Mucosa of descending colon (tissue), 3 donors: ENCODE measurements at regions not wholly inside any gene's neighbourhood (a gene's known extent, or its start where the extent isn't known, plus 50 kb on each side); places are given as distances from the start of the nearest gene placed in this dataset.

Experiments used
- ATAC-seq: fragments of 200-7000 bp; cut with Tn5 transposase; one replicate; pipeline ENCODE4 v1.9.1; 2020; ENCODE audit warnings: mild to moderate bottlenecking, moderate library complexity
- DNase-seq, 3 donors: peaks; one replicate each; pipeline ENCODE4 v3.0.0-alpha.2; 2020
- H3K36me3 ChIP-seq: fragments of 200-600 bp; one replicate; pipeline ENCODE4 v1.8.0; 2021; ENCODE audit warnings: low read depth, mild to moderate bottlenecking
- H3K4me1 ChIP-seq: fragments of 200-600 bp; one replicate; pipeline ENCODE4 v1.8.0; 2021; ENCODE audit warnings: low read depth, mild to moderate bottlenecking
- H3K4me3 ChIP-seq: fragments of 200-600 bp; one replicate; pipeline ENCODE4 v1.8.0; 2021; ENCODE audit warnings: mild to moderate bottlenecking
- H3K9me3 ChIP-seq: fragments of 200-600 bp; one replicate; pipeline ENCODE4 v1.8.0; 2021; ENCODE audit warnings: mild to moderate bottlenecking
- CTCF ChIP-seq: fragments of 200-600 bp; IDR thresholded peaks from one replicate; pipeline ENCODE4 v1.8.0; 2022; ENCODE audit warnings: antibody characterized with exemption, mild to moderate bottlenecking
- intact Hi-C, 2 donors: fragments of 100-400 bp; cut with DNase I in 1 of 2; cut with micrococcal nuclease in 1 of 2; formaldehyde crosslinking; loops; one replicate each; pipeline versions ENCODE4 v1.11.0 to v1.11.1; 2022; cut with DNase I, micrococcal nuclease
- donor health status: DM: no; HTN: no; CAD: no; lungs with moderate emphysema.
- donor health status: DM: no; HTN: no; CAD: no.
- donor health status: DM: no; HTN: yes; CAD: no.

- no peaks in the 10 kb centered on the region for H3K9me3 ChIP-seq
- DNase-seq = no peak
- no peak overlapping the region for H3K4me3 ChIP-seq
- intact Hi-C loops = no loop called here
- H3K4me1 ChIP-seq = no peaks in the 10 kb centered on the region
- no peaks in the 10 kb centered on the region for H3K36me3 ChIP-seq
- no peak for TF ChIP-seq CTCF
- peak; percentile 44 for ATAC-seq
Observed at GRCh38 chr1:108050158-108050557, 85.2 kb upstream of the VAV3 start.

- no peak overlapping the region for H3K4me3 ChIP-seq
- H3K36me3 ChIP-seq = no peaks in the 10 kb centered on the region
- peak in 2 of 3 donors; percentile 28 to 34 for DNase-seq
- peak; percentile 43 for ATAC-seq
- intact Hi-C loops = no loop called here
- TF ChIP-seq CTCF = no peak
- H3K9me3 ChIP-seq = no peaks in the 10 kb centered on the region
- H3K4me1 ChIP-seq = no peaks in the 10 kb centered on the region
Observed at GRCh38 chr1:108049178-108049819, 84.3 kb upstream of the VAV3 start.

GRCh38 chr1:108048301-108049177 is 83.6 kb upstream of the VAV3 start:
- no peak for ATAC-seq
- intact Hi-C loops = no loop called here
- no peak for TF ChIP-seq CTCF
- H3K36me3 ChIP-seq = no peaks in the 10 kb centered on the region
- DNase-seq = no peak
- H3K9me3 ChIP-seq = no peaks in the 10 kb centered on the region
- H3K4me1 ChIP-seq = no peaks in the 10 kb centered on the region
- no peak overlapping the region for H3K4me3 ChIP-seq

- Histone ChIP-seq H3K36me3 (no peaks in the 10 kb centered on the region), H3K4me3 (no peak overlapping the region), H3K9me3 (no peaks in the 10 kb centered on the region), H3K4me1 (no peaks in the 10 kb centered on the region)
- no peak for TF ChIP-seq CTCF
- intact Hi-C loops = no loop called here
- DNase-seq = no peak
- ATAC-seq = no peak
Observed at GRCh38 chr1:108047085-108047484, 82.1 kb upstream of the VAV3 start.

- ATAC-seq (no peak), DNase-seq (no peak)
- Histone ChIP-seq H3K9me3 (no peaks in the 10 kb centered on the region), H3K4me3 (no peak overlapping the region), H3K4me1 (no peaks in the 10 kb centered on the region), H3K36me3 (no peaks in the 10 kb centered on the region)
- TF ChIP-seq CTCF = no peak
- intact Hi-C loops = no loop called here
Observed at GRCh38 chr1:108046026-108046425, 81.0 kb upstream of the VAV3 start.
